ENCODE measurements at regions not wholly inside any gene's neighbourhood (a gene's known extent, or its start where the extent isn't known, plus 50 kb on each side); places are given as distances from the start of the nearest gene placed in this dataset.

DNA sequence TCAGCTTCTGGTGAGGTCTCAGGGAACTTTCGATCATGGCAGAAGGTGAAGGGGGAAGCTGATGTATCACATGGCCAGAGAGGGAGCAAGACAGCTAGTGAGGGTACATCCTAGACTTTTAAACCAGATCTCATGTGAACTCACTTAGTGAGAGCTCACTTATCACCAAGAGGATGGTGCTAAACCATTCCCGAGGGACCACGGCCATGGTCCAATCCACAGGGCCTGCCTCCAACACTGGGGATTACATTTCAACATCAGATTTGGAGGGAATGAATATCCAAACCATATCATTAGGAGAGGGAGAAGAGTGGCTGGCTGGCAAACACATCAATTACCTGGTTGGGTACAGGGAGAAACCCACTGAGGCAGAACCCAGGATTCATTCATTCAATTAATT, 75.7 kb upstream of the HAAO start:
- DNase-seq (ENCODE audit: low spot score) = no peak

DNA sequence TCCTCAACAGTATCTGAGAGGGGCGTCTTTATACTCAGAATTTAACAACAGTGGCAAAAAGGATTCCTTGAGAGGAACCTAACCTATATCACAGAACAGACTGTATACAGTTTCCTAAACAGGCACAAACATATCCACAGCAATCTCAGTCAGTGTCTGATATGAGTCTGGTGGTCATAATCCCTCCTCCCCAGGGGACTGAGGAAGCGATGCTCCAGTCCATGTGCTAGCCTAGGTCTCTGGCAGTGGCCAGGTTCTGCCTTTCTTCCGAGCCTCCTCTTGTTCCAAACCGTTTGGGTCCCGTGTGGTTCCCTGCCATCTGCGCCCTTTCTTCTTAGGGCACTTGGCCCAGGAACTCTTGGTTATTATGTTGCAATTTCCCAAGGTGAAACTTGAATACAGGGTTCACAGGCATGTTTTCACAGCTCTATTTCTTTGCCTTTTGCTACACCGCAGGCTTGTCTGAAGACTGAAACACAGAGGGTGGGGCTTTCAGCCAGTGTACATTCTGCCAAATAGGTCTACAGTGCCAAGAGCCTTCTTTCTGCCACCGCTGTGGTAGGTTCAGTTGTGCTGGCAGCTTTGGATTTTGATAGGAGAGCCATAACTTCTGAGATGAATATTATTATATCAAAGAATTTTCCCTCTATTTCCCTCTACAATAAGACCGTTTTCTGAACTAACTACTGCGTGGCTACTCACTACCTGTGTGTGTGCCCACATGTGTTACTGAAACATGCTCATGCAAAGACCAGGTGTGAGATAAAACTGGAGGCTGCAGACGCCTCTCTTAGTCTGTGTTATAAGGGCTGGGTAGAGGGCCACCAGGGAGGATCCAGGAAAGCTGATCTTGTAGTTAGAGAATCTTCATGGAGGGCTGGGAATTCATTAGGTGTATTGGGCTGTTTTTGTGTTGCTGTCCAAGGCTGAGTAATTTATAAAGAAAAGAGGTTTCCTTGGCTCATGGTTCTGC, 75.0 kb upstream of the HAAO start:
- no peak for DNase-seq (ENCODE audit: low spot score)

DNA sequence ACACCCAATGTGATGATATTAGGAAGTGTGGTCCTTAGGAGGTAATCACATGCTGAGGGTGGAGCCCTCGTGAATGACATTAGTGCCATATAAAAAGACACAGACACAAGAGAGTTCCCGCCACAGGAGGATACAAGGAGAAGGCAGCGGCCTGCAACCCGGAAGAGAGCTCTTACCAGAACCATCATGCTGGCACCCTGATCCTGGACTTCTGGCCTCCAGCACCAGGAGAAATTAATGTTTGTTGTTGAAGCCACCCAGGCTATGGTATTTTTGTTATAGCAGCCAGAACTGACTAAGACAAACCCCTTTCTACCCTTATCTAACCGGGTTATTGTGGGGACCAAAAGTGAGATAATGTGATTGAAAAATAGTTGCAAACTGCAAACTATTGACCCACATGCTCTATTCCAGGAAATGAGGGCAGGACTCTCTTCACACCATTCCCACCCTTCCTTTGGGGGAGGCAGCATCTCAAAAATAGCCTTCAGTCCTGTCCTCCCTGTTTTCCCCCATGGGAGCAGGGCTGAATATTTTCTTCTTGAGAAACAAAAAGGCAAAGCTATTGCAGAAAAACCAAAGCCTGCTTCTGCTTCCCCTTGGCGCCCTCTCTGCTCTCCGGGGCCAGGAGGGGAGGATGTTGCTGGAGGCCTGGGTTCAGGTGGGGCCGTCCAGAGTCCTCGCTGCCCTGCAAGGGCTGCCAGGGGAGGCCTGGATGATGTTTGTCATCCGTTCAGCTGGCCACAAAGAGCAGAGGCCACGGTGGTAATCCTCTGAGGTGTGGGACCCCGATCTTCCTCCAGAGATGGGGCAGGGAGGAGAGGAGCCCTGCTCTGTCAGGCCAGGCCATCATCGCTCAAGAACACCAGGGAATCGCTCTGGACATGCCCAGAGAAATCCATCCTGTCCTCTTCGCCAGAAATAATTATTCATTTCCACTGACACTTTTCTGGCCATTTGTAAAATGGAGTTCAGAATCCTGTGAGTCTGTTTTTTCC, 73.8 kb upstream of the HAAO start:
- DNase-seq (ENCODE audit: low spot score) = no peak

DNA sequence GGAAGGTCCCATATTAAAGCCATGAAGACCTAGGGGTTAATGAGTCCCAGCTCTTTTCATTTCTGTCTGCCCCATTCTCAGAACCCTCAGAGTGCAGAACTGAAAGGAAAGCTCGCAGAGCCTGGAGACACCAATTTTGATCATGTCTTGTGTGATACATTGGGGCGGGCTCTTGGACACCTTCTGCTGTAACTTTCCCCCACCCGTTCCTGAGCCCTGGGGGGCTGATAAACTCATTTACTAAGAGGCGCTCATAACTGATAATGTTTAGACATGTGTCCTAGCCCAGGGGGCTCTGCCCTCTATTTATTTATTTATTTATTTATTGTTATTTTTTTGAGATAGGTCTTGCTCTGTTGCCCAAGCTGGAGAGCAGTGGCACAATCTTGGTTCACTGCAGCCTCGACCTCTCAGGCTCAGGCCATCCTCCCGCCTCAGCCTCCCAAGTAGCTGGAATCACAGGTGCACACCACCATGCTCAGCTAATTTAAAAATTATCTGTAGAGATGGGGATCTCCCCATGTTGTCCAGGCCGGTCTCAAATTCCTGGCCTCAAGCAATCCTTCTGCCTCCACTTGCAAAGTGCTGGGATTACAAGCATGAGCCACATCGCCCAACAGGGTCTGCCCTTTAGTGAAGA, 72.4 kb upstream of the HAAO start:
- no peak for DNase-seq (ENCODE audit: low spot score)

DNA sequence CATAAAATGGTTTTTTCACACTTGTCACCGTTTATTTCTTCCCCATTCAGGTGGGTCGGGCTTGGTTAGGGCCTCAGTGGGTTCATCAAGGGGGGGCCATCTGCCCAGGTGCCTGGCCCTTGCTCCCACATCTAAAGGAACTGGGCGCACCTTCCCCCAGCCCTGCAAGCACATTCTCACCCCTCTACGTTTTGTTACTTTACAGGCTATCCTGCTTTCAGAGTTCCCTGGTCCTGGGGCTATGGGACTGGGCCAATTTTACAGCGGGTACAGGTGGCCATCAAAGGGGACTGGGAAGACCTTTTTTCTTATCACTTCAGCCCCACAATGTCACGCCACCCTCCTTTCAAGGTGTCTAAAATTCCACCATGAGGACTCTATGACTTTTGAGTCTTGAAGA, 71.8 kb upstream of the HAAO start:
- DNase-seq (ENCODE audit: low spot score) = no peak

DNA sequence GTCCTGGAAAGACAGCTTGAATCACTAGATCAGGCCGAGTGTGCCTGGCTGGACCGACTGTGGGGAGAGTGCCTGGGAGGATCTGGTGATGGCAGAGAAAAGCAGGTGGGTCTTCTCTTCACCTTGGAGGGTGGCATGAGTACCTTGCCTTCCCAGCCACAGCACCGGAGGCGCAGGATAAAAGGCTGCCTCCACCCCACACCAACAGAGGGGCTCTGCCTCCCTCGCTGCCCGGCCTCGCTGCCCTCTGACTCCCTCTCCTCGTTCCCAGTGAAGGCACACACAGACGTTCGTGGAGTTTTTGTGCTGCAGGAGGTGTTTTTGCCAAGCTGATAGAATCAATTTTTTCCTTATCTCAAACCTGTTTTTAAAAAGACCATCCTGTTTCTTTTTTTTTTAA, 71.4 kb upstream of the HAAO start:
- no peak for DNase-seq (ENCODE audit: low spot score)

DNA sequence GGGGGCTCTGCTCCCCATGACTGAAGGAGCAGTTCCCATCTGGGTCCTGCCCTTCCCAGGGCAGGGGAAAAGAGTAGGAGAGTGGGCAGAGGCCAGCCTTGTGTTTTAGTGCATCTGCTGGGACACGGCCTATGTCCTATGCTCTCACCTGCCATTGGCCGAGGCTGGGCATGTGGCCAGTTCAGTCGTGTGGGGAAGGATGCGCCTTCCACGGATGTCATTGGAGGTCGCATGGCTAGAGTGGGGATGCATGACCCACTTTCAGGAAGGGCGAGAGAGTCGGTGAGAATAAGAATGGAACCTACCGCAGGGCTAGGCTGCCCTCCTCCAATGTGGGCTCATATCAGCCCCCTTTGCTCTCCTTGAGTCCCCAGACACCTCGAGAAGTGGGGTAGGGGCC, 70.9 kb upstream of the HAAO start:
- DNase-seq (ENCODE audit: low spot score) = no peak

DNA sequence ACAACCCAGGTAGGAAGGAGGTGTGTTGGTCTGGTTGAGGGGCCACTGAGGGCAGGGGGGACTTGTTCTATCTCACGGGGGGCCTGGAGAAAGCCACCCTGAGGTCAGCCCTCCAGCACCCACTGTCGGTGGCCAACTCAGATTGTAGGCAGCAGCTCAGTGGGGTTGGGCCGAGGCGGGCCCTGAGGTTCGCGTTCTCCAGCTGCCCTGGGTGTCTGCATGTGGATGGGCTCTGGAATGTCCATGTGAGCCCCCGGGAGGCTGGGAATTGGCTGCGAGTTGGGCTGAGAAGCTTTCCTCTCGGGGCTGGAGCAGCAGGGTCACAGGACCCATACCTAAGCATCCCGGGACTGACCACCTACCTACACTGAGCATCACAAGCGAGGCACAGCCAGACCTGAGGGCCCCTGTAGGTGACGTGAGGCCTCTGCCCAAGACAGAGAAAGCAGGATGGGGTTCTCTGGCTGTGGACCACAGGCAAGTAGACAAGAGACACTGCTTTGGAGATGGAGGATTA, 70.3 kb upstream of the HAAO start:
- DNase-seq (ENCODE audit: low spot score) = no peak

DNA sequence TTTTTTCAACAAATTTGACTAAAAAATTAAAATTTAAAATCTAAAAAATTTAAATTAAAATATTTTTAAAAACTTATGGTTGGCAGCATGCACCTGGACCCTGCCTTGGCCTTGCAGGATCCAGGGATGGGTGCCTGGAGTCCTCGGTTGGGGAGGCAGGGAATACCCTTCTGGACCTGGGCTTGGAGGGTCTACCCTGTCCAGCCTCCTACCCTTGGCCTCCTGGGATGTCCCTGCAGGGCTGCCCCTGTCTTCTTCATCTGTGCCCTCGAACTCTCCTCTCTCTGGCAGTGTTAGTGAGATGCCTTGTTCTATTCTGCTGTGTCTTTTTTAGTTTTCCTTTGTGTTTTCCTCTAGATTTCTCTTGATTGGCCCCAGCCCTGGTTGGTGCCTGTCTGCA, 68.9 kb upstream of the HAAO start:
- no peak for DNase-seq (ENCODE audit: low spot score)

DNA sequence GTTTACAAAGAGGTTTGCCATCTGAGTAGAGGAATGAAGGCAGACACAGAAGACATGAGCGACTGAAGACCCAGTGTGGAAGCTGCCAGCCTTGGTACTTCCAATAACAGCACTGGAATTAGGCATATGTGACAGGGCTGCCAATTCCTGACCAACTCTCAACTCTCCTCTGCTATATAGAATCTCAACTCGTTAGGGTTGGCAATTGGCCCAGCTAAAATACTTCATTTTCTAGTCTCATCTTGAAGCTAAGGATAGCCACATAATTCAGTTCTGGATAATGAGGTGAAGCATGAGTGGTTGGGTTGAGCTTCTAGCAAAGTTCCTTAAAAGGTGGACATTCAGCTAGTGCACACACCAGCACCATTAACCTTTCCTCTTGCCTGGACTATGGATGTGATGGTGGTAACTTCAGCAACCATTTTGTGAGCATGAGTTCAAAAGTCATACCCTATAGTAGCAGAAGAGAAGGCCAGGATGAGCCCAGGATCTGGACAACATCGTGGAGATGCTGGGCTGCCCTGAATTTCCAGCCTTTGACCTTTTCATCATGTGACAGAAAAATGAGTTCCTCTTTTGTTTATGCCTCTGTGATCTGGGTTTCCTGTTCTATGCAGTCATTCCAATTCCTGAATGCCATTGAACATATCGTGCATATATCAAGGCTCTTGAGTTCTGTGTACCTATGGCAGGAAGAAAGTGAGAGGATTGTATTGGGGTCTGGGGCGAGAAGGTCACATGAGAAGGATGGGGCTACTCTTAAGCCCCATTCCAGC, 68.1 kb upstream of the HAAO start:
- no peak for DNase-seq (ENCODE audit: low spot score)

DNA sequence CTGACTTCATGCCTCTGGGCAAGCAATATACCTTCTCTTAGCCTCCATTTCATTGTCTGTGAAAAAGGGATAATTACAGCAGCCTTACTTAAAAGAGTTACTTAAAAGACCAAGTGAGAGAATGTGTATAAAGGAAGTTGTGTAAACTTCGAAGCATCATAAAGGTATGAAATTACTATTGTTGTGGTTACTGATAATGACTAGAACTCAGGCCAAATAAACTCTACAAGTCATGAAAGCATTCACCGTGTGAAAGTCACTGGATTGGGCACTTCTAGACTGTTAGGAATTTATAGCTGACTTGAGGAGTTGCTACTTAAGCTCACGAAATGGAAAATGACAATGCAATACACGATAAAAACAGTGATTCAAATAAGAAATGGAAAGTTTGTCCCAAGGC, 67.4 kb upstream of the HAAO start:
- DNase-seq (ENCODE audit: low spot score) = no peak

DNA sequence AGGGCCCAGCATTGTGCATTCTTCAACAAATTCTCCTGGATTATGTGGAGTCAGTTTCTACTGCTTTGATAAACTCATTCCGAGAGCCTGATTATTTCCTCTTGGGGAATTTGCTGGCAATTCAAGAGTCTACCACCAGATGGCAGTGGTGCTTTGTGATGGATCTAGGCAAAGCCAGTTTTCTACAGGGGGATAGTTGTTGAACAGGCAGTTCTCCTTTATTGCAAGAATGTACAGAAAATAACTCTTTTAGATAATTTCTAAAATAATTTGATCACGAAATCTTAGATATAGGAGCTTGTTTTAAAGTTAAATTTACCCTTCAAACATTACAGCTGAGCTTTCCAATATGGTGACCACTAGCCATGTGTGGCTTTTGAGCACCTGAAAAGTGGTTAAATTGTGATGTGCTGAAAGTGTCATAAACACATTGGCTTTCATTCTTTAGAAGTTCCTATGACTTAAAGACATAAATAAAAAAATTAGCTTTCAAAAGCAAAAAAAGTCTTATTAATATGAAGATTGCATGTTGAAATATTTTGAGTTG, 66.7 kb upstream of the HAAO start:
- DNase-seq (ENCODE audit: low spot score) = peak; percentile 53

DNA sequence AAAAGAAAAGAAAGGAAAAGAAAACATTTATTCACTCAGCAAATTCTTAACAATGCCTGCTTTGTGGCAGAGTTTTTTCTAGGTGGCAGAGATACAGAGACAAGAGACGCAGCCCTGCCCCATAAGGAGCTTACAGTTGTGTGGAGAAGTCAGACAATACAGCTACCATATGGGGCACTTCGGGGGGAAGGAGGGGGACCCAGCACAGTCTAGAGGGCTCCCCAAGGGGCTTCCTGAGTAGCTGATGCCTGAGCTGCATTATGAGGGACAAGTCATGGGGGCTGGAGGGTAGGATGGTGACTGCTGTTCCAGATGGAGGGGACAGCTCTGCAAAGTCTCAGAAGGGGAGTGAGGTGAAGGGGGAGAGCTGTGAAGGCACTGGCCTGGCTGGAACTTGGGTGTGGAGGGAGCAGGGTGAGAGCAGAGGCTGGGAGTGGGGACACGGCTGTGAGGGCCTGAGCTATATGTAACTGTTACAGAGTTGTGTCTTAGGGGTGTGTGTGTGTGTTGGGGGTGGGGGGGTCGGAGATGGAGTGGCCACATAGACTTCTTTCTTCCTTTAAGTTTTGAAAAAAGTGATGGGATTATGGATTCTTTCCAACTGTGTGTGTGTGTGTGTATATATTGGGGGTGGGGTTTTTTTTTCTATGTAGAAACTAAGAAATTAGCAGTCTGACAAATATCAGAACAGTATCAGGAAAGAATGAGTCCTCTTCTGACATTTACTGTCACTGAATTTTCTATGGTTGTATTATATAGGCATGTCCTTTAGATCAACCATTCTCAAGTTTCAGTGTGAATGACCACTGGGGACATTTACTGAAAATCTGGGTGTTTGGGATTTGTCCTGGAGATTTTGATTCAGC, 66.0 kb upstream of the HAAO start:
- DNase-seq (ENCODE audit: low spot score) = no peak

DNA sequence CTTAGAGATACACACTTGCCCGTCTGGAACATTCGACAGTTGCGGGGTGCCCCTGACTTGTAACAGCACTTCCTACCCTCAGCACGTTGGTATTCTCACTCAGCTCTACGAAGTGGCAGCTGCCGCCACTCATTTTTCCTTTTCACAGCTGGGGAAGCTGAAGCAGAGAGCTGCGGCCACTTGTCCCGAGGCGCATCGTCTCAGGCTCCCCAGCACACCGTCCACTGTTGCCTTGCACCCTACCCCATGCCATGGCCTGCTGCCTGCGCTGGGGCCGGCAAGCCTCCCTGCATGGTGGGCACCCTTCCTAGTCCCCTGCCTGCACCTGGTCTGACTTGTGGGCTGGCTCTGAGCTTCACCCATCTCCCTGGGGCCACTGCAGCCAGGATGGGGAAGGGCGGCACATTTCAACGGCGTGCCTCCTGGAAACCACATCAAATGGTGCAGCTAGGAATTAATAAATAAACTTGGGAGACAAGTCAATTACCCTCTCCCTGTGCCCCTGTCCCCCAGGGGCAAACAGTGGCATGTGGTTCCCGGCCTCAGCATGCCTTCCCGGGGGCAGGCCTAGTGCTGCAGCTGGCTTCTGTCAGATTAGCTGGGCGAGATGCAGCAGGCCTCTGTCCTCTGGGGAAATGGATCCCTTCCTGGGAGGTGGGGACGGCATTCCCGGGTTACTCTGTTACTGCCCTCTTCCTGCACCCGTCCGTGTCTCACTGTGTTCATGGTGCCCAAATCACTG, 64.7 kb upstream of the HAAO start:
- DNase-seq (ENCODE audit: low spot score) = no peak

DNA sequence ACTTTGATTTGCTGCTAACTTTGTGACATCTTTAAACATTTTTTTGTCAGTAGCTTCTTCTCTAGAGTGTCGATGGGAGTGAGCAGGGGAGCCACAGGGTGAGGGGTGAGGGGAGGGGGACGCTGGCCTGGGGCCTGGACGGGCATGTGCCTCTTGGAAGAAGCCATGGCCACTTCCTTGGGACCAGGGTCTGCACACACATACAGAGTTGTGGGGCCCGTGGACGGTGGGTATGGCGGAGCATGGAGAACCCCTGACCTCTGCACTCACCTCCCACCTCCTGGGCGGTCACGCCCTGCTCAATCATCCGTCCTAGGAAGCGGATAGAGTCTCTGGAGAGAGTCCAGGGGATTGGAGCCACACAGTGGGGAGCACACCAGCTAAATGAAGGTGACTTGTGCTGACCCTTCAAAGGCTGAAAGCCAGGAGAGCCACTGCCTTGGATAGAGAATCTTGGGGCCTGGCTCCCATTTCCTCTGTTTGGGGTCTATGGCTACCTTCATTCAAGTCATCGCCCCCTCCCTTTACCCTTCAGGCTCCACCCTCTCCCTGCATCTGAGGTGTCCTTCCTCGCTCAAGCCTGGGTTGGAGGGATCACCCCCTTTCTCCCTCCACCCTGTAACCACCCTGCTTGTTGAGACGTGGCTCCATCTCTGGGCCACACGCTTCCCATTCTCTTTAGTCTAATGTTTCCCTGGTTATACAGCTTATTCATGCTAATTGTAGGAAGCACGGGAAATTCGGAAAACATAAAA, 63.9 kb upstream of the HAAO start:
- DNase-seq (ENCODE audit: low spot score) = no peak

DNA sequence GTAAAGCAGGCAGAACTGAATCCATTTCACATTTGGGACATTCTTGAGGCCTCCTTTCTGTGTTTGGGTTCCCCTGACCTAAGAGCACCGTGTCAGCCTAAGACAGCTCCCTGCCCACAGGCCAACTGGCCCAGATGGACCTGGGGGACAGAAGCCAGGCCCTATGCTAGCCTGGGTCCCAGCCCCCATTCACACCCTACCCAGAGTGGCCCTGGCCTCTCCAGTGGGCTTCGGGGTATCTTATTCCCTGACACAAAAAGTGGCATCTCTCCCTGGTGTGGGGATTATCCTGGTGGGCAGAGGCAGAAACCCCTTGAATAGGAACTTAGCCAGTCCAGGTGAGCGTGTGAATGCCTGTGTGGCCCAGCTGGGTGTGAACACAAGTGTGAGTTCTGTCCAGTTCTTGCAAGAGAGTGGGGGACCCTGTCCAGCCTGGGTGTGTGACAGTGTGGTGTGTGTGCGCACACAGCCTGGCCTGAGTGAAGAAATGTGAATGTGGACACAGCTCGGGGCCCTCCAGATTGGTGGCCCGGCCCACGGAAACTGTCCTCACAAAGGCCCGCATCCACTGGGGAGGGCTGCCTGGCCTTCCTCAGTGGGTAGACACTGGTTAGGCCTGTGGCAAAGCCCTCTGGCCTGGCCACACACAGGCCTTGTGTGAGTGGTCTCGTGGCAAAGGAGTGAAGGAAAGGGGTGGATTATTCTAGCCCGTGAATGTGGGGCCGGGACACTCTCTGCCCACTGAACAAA, 63.0 kb upstream of the HAAO start:
- DNase-seq (ENCODE audit: low spot score) = no peak

DNA sequence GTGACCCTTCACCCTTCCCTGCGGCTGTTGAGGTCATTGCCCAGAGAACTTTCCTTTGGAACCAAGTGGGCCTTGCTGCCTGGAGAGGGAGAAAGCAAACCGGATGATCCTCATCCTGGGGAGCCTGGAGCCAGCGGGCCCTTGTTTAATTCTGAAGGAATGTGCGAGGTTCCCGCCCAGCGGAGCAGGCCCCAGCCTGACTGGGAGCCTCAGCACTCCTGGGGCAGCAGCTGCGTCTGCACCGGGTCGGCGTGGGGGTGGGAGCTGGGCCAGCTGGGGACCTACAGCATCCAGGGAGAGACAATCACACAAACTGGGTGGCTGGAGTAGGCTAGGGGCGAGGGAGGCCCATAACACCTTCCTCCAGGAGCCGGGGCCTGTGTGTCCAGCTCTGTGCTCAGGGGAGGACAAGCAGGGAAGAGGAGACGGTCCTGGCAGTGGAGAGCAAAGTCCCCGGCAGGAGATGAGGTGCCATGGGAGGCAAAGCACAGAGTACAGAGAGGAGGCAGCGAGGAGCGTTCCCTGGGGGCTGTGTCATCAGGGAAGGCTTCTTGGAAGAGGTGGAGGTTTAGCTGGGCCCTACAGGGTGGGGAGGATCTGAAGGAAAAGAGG, 61.9 kb upstream of the HAAO start:
- no peak for DNase-seq (ENCODE audit: low spot score)
